ENCODE measurements at regions not wholly inside any gene's neighbourhood (a gene's known extent, or its start where the extent isn't known, plus 50 kb on each side); places are given as distances from the start of the nearest gene placed in this dataset.

DNA sequence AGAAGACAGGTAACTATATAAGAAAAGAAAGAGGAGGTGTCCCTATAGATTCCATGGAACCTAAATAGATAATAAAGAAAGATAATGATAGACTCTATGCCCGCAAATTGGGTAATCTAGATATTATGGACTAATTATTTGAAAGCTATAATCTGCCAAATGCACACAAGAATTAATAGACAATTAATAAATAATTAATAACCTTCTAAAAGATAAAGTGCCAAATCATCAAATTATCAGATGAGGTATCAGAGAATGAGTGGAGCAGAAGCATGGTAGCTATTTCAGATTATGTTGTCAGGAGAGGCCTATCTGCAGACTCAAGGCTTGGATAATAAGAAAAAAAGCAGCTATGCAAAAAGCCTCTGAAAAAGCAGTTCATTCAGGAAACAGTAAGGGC lies 1120.8 kb downstream of the PLA2G4A start:
- no peak overlapping the region for H3K4me3 ChIP-seq (ENCODE audit: low read depth, low read length)
- TF ChIP-seq, protein P1, sequence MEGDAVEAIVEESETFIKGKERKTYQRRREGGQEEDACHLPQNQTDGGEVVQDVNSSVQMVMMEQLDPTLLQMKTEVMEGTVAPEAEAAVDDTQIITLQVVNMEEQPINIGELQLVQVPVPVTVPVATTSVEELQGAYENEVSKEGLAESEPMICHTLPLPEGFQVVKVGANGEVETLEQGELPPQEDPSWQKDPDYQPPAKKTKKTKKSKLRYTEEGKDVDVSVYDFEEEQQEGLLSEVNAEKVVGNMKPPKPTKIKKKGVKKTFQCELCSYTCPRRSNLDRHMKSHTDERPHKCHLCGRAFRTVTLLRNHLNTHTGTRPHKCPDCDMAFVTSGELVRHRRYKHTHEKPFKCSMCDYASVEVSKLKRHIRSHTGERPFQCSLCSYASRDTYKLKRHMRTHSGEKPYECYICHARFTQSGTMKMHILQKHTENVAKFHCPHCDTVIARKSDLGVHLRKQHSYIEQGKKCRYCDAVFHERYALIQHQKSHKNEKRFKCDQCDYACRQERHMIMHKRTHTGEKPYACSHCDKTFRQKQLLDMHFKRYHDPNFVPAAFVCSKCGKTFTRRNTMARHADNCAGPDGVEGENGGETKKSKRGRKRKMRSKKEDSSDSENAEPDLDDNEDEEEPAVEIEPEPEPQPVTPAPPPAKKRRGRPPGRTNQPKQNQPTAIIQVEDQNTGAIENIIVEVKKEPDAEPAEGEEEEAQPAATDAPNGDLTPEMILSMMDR (IDR thresholded peaks at IDR 0.05; ENCODE audit: borderline replicate concordance, insufficient read depth, low read depth, low read length): no peak

DNA sequence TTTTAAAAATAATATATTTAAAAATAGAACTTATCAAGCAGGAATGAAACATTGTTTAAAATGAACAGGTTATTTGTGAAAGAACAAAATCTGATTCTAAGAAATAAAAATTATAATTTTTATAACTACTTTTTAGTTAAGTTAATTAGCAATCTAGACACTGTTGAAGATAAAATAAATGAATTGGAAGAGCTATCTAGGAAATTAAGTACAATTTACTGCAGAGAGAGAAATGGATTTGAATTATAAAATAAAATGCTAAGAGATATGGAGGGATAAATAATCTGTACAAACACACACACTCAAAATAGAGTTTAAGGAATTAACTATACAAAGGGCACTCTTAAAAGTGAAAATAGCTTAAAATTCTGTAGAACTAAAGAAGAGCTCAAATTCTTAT lies 1123.1 kb downstream of the PLA2G4A start:
- H3K4me3 ChIP-seq (ENCODE audit: low read depth, low read length): no peak overlapping the region
- TF ChIP-seq, protein P1 (IDR thresholded peaks at IDR 0.05; ENCODE audit: borderline replicate concordance, insufficient read depth, low read depth, low read length): no peak

DNA sequence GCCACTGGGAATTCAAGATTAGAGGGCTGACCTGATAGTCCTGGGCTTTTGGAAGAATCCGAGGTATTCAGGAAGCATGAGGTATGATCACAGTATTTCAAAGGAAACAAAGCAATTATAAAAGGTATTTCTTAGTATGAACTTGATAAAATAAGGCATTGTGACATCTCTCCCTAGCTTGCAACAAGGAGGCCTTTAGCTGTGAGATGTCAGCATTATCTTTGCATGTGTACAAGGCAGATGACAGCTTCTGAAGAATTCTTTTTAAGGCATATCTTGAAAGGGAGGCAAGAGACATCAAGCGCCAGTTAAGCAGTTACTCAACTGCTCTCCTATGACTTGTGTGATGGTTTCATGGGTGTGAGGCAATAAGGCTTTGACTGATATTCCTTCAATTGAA lies 1123.7 kb downstream of the PLA2G4A start:
- TF ChIP-seq, protein P1 (IDR thresholded peaks at IDR 0.05; ENCODE audit: borderline replicate concordance, insufficient read depth, low read depth, low read length): no peak
- no peak overlapping the region for H3K4me3 ChIP-seq (ENCODE audit: low read depth, low read length)

DNA sequence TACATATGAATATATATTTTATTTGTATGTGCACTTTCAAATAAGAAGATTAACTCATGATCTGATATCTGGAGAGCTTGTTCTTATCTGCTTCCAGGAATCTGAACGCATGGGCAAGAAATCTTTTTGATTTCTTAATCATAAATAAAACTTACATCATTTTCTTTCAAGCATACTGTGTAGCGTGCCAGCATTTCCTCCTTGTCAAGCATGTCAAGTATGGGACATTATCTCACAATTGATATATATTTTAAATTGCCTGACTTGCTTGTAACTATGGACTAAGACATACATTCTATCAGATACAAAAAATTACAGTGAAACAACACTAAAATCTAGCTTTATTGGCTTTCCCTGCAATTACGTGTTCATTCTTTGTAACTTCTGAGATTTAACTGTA lies 1128.2 kb downstream of the PLA2G4A start:
- no peak overlapping the region for H3K4me3 ChIP-seq (ENCODE audit: low read depth, low read length)
- TF ChIP-seq, protein P1 (IDR thresholded peaks at IDR 0.05; ENCODE audit: borderline replicate concordance, insufficient read depth, low read depth, low read length): no peak

DNA sequence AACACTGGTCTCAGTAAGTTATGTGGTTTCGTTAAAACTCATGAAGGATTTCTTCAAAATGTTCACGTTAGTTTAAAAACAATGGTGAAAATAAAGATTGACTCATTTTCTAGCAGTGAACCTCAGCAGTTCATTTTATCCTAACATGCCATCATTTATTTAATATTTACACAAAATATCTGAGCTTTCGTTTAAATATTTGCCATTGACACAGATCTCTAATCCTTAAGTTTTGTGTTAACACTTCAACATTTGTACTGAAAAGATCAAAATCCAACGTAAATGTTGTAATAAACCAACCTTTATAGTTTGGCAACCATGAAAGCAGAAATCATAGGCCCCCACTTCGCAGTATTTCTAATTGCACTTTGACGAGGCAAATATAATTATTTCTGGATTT lies 1129.5 kb downstream of the PLA2G4A start:
- TF ChIP-seq, protein P1 (IDR thresholded peaks at IDR 0.05; ENCODE audit: borderline replicate concordance, insufficient read depth, low read depth, low read length): no peak

DNA sequence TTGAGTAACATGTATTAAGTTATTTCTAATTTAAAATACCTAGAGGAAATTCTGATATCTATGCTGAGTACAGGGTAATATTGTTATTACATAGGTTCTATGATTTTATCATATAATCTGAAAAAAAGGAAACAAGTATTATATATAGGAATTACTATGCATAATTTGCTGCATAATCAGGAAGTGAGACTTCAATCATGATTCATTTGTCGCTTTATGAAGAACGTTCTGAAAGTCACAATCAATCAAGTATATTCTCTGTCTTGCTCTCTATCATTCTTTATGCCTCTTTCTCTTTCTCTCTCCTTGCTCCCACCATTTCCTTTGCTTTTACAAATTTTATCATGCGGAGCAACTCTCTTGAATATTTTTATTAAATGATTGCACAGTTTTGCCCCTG lies 1130.3 kb downstream of the PLA2G4A start:
- H3K4me3 ChIP-seq (ENCODE audit: low read depth, low read length): no peak overlapping the region

More for the DNA sequence above, 1129.5 kb downstream of the PLA2G4A start:
- H3K4me3 ChIP-seq (ENCODE audit: low read depth, low read length): no peak overlapping the region

DNA sequence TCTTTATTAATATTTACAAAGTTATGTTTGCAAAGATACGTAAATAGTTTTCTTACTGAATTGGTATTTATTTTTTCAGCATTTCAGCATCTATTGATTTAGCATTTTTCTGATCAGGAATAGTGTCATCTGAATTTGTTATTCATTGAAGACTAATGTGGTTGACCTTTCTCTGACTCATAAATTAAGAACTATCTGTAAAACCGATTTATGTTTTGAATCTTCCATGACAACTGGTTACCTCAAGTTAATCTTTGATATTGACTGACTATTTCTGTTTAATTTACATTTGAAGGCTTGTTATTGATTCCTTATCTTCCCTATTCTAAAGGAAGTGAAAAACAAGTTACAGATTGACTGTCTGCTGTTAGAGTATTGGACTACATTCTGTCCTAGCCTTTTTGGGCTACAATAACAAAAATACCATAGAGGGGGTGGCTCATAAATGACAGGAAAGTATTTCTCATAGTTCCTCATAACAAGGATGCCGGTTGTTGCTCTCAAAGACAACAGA lies 1131.4 kb downstream of the PLA2G4A start:
- H3K4me3 ChIP-seq (ENCODE audit: low read depth, low read length): no peak overlapping the region
- TF ChIP-seq, protein P1 (IDR thresholded peaks at IDR 0.05; ENCODE audit: borderline replicate concordance, insufficient read depth, low read depth, low read length): no peak

More for the DNA sequence above, 1130.3 kb downstream of the PLA2G4A start:
- TF ChIP-seq, protein P1 (IDR thresholded peaks at IDR 0.05; ENCODE audit: borderline replicate concordance, insufficient read depth, low read depth, low read length): no peak

Measured in GM12875 (cell line).